ENCODE measurements at regions not wholly inside any gene's neighbourhood (a gene's known extent, or its start where the extent isn't known, plus 50 kb on each side); places are given as distances from the start of the nearest gene placed in this dataset.
A peak's percentile ranks its signal among the peaks of the same experiment; 100 is the strongest.
"Not testable (repeated sequence)": the region's sequence is repeated elsewhere in the genome, so short reads cannot be mapped to it uniquely, and the experiment has no call there.

DNA sequence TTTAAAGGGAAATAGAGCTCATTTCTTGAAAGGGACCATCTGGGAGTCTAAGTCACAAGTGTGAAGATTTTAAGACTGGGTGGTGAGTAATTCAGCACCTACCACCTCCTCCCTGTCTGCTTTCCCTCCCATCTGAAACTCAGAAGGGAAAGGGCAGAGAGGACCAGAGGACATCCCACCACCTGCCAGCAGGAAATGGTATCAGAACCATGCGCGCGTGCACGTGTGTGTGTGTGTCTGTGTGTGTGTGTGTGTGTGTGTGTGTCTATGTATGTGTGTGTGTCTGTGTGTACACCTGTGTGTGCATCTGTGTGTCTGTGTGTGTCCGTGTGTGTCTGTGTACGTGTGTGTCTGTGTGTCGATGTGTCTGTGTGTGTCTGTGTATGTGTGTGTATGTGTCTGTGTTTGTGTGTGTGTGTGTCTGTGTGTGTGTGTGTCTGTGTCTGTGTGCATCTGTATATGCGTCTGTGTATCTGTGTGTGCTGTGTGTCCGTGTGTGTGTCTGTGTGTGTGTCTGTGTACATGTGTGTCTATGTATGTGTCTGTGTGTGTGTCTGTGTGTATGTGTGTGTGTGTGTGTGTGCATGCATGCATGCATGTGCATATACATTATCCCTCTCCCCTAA is 76.8 kb downstream of the ZFP36L2 start:
- no peak overlapping the region for H3K4me3 ChIP-seq (ENCODE audit: low read depth, low read length)
- TF ChIP-seq, protein P1, sequence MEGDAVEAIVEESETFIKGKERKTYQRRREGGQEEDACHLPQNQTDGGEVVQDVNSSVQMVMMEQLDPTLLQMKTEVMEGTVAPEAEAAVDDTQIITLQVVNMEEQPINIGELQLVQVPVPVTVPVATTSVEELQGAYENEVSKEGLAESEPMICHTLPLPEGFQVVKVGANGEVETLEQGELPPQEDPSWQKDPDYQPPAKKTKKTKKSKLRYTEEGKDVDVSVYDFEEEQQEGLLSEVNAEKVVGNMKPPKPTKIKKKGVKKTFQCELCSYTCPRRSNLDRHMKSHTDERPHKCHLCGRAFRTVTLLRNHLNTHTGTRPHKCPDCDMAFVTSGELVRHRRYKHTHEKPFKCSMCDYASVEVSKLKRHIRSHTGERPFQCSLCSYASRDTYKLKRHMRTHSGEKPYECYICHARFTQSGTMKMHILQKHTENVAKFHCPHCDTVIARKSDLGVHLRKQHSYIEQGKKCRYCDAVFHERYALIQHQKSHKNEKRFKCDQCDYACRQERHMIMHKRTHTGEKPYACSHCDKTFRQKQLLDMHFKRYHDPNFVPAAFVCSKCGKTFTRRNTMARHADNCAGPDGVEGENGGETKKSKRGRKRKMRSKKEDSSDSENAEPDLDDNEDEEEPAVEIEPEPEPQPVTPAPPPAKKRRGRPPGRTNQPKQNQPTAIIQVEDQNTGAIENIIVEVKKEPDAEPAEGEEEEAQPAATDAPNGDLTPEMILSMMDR (IDR thresholded peaks at IDR 0.05; ENCODE audit: insufficient read depth, low read depth, low read length) = no peak
- no peak for DNase-seq (ENCODE audit: low read depth)

DNA sequence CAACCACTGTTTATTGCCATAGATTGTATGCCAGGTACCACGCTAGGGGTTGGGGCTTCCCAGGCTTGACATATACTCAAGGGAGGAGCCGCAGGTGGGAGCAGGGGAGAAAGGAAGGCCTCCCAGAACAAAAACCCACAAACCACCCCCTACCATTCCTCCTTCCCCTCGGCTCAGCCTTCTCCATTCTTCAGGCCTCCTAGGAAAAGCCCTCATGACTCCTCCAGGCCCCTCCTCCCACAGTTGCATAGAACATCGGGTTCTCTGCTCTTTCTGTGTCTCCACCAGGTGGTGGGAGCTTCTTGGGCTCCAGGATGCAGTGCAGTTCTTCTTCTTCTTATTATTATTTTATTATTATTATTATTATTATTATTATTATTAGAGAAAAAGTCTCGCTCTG is 80.3 kb downstream of the ZFP36L2 start:
- no peak overlapping the region for H3K4me3 ChIP-seq (ENCODE audit: low read depth, low read length)
- no peak for DNase-seq (ENCODE audit: low read depth)
- TF ChIP-seq, protein P1 (IDR thresholded peaks at IDR 0.05; ENCODE audit: insufficient read depth, low read depth, low read length) = no peak

DNA sequence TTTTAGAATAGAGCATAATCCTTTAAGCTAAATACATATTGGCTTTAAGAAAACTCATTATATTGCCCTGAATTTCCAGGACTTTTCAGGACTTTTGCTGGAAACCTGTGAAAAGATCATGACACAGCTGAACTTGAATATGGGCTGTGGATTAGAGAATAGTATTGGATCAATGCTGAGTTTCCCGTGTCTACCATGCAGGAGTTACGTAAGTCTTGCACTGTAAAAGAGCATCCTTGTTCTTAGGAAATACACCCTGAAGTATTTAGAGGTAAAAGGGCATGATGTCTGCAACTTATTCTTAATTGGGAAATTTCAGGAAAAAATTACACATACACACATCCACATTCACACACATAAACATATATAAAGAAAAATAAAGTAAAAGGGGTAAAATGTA is 82.1 kb downstream of the ZFP36L2 start:
- TF ChIP-seq, protein P1 (IDR thresholded peaks at IDR 0.05; ENCODE audit: insufficient read depth, low read depth, low read length) = no peak
- no peak overlapping the region for H3K4me3 ChIP-seq (ENCODE audit: low read depth, low read length)
- peak; percentile 60 for DNase-seq (ENCODE audit: low read depth)

DNA sequence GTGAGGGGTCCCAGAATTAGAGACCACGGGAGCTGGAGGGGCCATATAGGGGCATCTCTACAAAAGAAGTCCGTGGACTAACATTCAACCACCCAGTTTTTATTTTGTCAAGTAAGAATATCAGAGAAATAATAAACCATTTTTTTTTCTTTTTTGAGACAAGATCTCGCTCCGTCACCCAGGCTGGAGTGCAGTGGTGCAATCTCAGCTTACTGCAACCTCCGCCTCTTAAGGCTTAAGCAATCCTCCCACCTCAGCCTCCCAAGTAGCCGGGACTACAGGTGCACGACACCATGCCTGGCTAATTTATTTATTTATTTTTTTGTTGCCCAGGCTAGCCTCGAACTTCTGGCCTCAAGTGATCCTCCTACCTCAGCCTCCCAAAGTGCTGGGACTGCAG is 82.7 kb downstream of the ZFP36L2 start:
- H3K4me3 ChIP-seq (ENCODE audit: low read depth, low read length) = no peak overlapping the region
- DNase-seq (ENCODE audit: low read depth) = no peak
- TF ChIP-seq, protein P1 (IDR thresholded peaks at IDR 0.05; ENCODE audit: insufficient read depth, low read depth, low read length) = no peak

DNA sequence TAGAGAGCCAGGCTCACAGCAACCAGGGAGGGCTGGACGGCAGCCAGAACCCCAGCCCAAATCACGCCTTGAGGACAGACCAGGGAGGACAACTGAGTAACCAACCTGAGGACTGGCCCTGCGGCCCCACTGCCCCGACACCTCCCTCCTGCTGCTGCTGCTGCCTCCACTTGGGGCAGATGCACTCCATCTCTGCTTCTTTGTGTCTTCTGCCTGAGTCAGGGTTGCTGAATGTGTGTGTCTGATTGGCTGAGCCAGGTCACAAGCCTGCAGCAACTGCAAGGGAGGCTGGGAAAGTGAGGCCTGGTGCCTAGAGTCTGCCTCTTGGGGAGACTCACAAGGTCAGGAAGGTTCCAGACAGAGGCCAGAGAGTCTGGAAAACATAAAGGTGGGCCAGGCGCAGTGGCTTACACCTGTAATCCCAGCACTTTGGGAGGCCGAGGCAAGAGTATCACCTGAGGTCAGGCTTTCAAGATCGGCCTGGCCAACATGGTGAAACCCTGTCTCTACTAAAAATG is 83.4 kb downstream of the ZFP36L2 start:
- TF ChIP-seq, protein P1 (IDR thresholded peaks at IDR 0.05; ENCODE audit: insufficient read depth, low read depth, low read length) = no peak
- H3K4me3 ChIP-seq (ENCODE audit: low read depth, low read length) = no peak overlapping the region
- DNase-seq (ENCODE audit: low read depth) = no peak

DNA sequence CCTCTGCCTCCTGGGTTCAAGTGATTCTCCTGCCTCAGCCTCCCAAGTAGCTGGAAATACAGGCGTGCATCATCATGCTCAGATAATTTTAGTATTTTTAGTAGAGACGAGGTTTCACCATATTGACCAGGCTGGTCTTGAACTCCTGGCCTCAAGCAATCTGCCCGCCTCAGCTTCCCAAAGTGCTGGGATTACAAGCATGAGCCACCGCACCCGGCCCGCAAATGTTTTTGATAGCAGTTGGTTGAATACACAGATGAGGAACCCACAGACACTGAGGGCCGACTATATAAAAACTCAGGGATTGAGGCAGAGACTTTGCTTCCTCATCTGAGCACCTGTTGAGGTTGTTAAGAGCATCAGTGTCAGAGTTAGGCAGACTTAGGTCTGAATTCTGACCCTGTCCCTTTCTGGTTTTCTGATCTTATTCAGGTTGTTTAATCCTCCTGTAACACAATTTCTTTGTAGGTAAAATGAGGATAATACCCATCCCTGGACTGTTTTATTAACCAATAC is 84.7 kb downstream of the ZFP36L2 start:
- not testable (repeated sequence) for DNase-seq (ENCODE audit: low read depth); H3K4me3 ChIP-seq (ENCODE audit: low read depth, low read length)

DNA sequence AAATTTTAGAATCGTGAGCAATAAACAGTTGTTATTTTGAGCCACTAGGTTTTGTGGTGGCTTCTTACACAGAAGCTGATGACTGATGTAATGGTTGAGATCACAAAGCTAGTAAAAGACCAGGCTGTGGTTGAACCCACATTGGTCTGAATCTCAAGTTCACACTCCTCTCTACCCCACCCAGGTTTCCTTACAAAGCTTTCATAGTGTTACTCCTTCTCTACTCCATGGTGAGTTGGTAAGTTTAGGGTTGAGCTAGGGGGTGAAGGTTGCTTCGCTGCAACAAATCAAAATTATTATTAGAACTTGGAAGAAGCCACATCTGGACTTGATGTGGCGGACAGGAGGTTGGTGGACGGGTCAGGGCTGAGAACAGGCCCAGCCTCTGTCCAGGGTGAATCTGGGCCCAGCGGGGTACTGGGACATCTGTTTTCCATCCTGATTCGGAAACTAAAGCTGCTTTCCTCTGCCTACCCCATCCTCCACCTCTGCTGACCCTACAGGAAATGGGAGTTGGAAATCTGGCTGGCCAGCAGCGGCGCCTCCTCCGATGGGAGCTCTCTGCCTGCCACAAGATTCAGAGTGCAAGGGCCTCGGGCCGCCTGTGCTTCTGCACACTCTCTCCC is 86.3 kb downstream of the ZFP36L2 start:
- DNase-seq (ENCODE audit: low read depth) = peak; percentile 78
- TF ChIP-seq, protein P1 (IDR thresholded peaks at IDR 0.05; ENCODE audit: insufficient read depth, low read depth, low read length) = no peak
- H3K4me3 ChIP-seq (ENCODE audit: low read depth, low read length) = no peak overlapping the region

Data from fibroblast of villous mesenchyme (primary cell).